Choroid plexus epithelial cell (primary cell): ENCODE measurements at regions not wholly inside any gene's neighbourhood (a gene's known extent, or its start where the extent isn't known, plus 50 kb on each side); places are given as distances from the start of the nearest gene placed in this dataset.
A peak's percentile ranks its signal among the peaks of the same experiment; 100 is the strongest.
"Not testable (repeated sequence)": the region's sequence is repeated elsewhere in the genome, so short reads cannot be mapped to it uniquely, and the experiment has no call there.

Source experiments
- DNase-seq: peaks from one replicate; pipeline ENCODE4 v3.0.0-alpha.2; 2010; ENCODE audit warnings: low read depth
- H3K4me3 ChIP-seq: 2 replicates; pipeline ENCODE4 v1.5.1; 2011; ENCODE audit warnings: low read depth, mild to moderate bottlenecking, control low read depth, low read length, moderate library complexity
- CTCF ChIP-seq: conservative IDR thresholded peaks from 2 replicates; pipeline ENCODE4 v1.5.1; 2011; ENCODE audit warnings: low read depth, mild to moderate bottlenecking, control low read depth, inconsistent platforms, low read length, moderate library complexity

GRCh38 chr21:35168735-35169134 lies 119.6 kb upstream of the RUNX1 start:
- H3K4me3 ChIP-seq: no peak overlapping the region
- no peak for TF ChIP-seq CTCF
- no peak for DNase-seq

GRCh38 chr21:35164971-35165483 lies 115.9 kb upstream of the RUNX1 start:
- H3K4me3 ChIP-seq: no peak overlapping the region
- DNase-seq: no peak
- TF ChIP-seq CTCF: no peak

- TF ChIP-seq CTCF: no peak
- no peak overlapping the region for H3K4me3 ChIP-seq
- DNase-seq: no peak
These were observed 115.3 kb upstream of the RUNX1 start for GRCh38 chr21:35164380-35164779.

GRCh38 chr21:35163411-35163810 lies 114.3 kb upstream of the RUNX1 start:
- peak; percentile 24 for DNase-seq
- no peak for TF ChIP-seq CTCF
- no peak overlapping the region for H3K4me3 ChIP-seq

GRCh38 chr21:35162831-35163230 lies 113.7 kb upstream of the RUNX1 start:
- H3K4me3 ChIP-seq: no peak overlapping the region
- TF ChIP-seq CTCF: no peak

GRCh38 chr21:35159881-35160280 lies 110.8 kb upstream of the RUNX1 start:
- TF ChIP-seq CTCF: no peak
- no peak for DNase-seq
- H3K4me3 ChIP-seq: no peak overlapping the region

More at GRCh38 chr21:35162831-35163230, 113.7 kb upstream of the RUNX1 start:
- no peak for DNase-seq

GRCh38 chr21:35157374-35157773 lies 108.3 kb upstream of the RUNX1 start:
- DNase-seq, H3K4me3 ChIP-seq: not testable (repeated sequence)
